ENCODE measurements at regions not wholly inside any gene's neighbourhood (a gene's known extent, or its start where the extent isn't known, plus 50 kb on each side); places are given as distances from the start of the nearest gene placed in this dataset.

GRCh38 chr13:85212692-85213091, 586.5 kb downstream of the SLITRK6 start:
- intact Hi-C loops (cut with DNase I; ENCODE audit: low total_unique reads) = no loop called here
- Histone ChIP-seq H3K27ac (no peak overlapping the region), H3K4me1 (no peaks in the 10 kb centered on the region), H3K36me3 (no peaks in the 10 kb centered on the region), H3K9me3 (no peaks in the 10 kb centered on the region), H3K4me3 (no peak overlapping the region), H3K27me3 (no peaks in the 10 kb centered on the region)
- in situ Hi-C loops (cut with MboI; ENCODE audit: low sequenced_read_pairs in 4 of 4) = no loop called here
- no peak for TF ChIP-seq CTCF (IDR thresholded peaks at IDR 0.05 in 4 of 5, conservative IDR thresholded peaks at IDR 0.05 in 1 of 5)
- no peak for TF ChIP-seq POLR2A (IDR thresholded peaks at IDR 0.05)
- no peak for ATAC-seq
- no peak for DNase-seq

- no peak for ATAC-seq
- Histone ChIP-seq H3K36me3 (no peaks in the 10 kb centered on the region), H3K9me3 (no peaks in the 10 kb centered on the region), H3K4me1 (no peaks in the 10 kb centered on the region), H3K4me3 (no peak overlapping the region), H3K27me3 (no peaks in the 10 kb centered on the region), H3K27ac (no peak overlapping the region)
- no peak for DNase-seq
- no peak for TF ChIP-seq CTCF (IDR thresholded peaks at IDR 0.05 in 4 of 5, conservative IDR thresholded peaks at IDR 0.05 in 1 of 5)
- no peak for TF ChIP-seq POLR2A (IDR thresholded peaks at IDR 0.05)
- intact Hi-C loops (cut with DNase I; ENCODE audit: low total_unique reads) (no loop called here), in situ Hi-C loops (cut with MboI; ENCODE audit: low sequenced_read_pairs in 4 of 4) (no loop called here)
Observed at GRCh38 chr13:85204668-85205344, 594.4 kb downstream of the SLITRK6 start.

- no peak for TF ChIP-seq POLR2A (IDR thresholded peaks at IDR 0.05)
- ATAC-seq (no peak), DNase-seq (no peak)
- H3K36me3 ChIP-seq = no peaks in the 10 kb centered on the region
- H3K4me1 ChIP-seq = no peaks in the 10 kb centered on the region
- no peaks in the 10 kb centered on the region for H3K9me3 ChIP-seq
- H3K27ac ChIP-seq = no peak overlapping the region
- no peaks in the 10 kb centered on the region for H3K27me3 ChIP-seq
- in situ Hi-C loops (cut with MboI; ENCODE audit: low sequenced_read_pairs in 4 of 4) = no loop called here
- intact Hi-C loops (cut with DNase I; ENCODE audit: low total_unique reads) = no loop called here
- no peak overlapping the region for H3K4me3 ChIP-seq
Observed at GRCh38 chr13:85197431-85197830, 601.8 kb downstream of the SLITRK6 start.

- H3K27me3 ChIP-seq = no peaks in the 10 kb centered on the region
- no peaks in the 10 kb centered on the region for H3K36me3 ChIP-seq
- no peak overlapping the region for H3K4me3 ChIP-seq
- intact Hi-C loops (cut with DNase I; ENCODE audit: low total_unique reads) = no loop called here
- ATAC-seq (no peak), DNase-seq (no peak)
- no peaks in the 10 kb centered on the region for H3K9me3 ChIP-seq
- H3K27ac ChIP-seq = no peak overlapping the region
- TF ChIP-seq CTCF (IDR thresholded peaks at IDR 0.05 in 4 of 5, conservative IDR thresholded peaks at IDR 0.05 in 1 of 5) (no peak), POLR2A (IDR thresholded peaks at IDR 0.05) (no peak)
- in situ Hi-C loops (cut with MboI; ENCODE audit: low sequenced_read_pairs in 4 of 4) = no loop called here
- no peaks in the 10 kb centered on the region for H3K4me1 ChIP-seq
Observed at GRCh38 chr13:85194482-85194881, 604.7 kb downstream of the SLITRK6 start.

- intact Hi-C loops (cut with DNase I; ENCODE audit: low total_unique reads) (no loop called here), in situ Hi-C loops (cut with MboI; ENCODE audit: low sequenced_read_pairs in 4 of 4) (no loop called here)
- no peaks in the 10 kb centered on the region for H3K4me1 ChIP-seq
- H3K27me3 ChIP-seq = no peaks in the 10 kb centered on the region
- TF ChIP-seq POLR2A (IDR thresholded peaks at IDR 0.05) (no peak), CTCF (IDR thresholded peaks at IDR 0.05 in 4 of 5, conservative IDR thresholded peaks at IDR 0.05 in 1 of 5) (no peak)
- ATAC-seq (no peak), DNase-seq (no peak)
- no peaks in the 10 kb centered on the region for H3K9me3 ChIP-seq
- H3K36me3 ChIP-seq = no peaks in the 10 kb centered on the region
- H3K4me3 ChIP-seq = no peak overlapping the region
- H3K27ac ChIP-seq = no peak overlapping the region
Observed at GRCh38 chr13:85191996-85192718, 607.1 kb downstream of the SLITRK6 start.
